ENCODE measurements at regions not wholly inside any gene's neighbourhood (a gene's known extent, or its start where the extent isn't known, plus 50 kb on each side); places are given as distances from the start of the nearest gene placed in this dataset.

GRCh38 chr1:70717656-70718055, 306.6 kb downstream of the CTH start:
- Mint-ChIP-seq H3K27ac (ENCODE audit: unreplicated experiment) (no peak overlapping the region), H3K9me3 (ENCODE audit: unreplicated experiment) (no peaks in the 10 kb centered on the region), H3K4me1 (ENCODE audit: low read depth, unreplicated experiment) (no peaks in the 10 kb centered on the region), H3K4me3 (ENCODE audit: unreplicated experiment) (no peak overlapping the region), H3K27me3 (ENCODE audit: unreplicated experiment) (no peaks in the 10 kb centered on the region), H3K36me3 (ENCODE audit: unreplicated experiment) (no peaks in the 10 kb centered on the region)
- DNase-seq: no peak
- TF ChIP-seq CTCF (IDR thresholded peaks at IDR 0.05; ENCODE audit: partially characterized antibody, unreplicated experiment): no peak

- no peak for TF ChIP-seq CTCF (IDR thresholded peaks at IDR 0.05; ENCODE audit: partially characterized antibody, unreplicated experiment)
- no peaks in the 10 kb centered on the region for H3K36me3 Mint-ChIP-seq (ENCODE audit: unreplicated experiment)
- H3K4me1 Mint-ChIP-seq (ENCODE audit: low read depth, unreplicated experiment): no peaks in the 10 kb centered on the region
- H3K27ac Mint-ChIP-seq (ENCODE audit: unreplicated experiment): no peak overlapping the region
- no peak for DNase-seq
- H3K27me3 Mint-ChIP-seq (ENCODE audit: unreplicated experiment): no peaks in the 10 kb centered on the region
- no peak overlapping the region for H3K4me3 Mint-ChIP-seq (ENCODE audit: unreplicated experiment)
- no peaks in the 10 kb centered on the region for H3K9me3 Mint-ChIP-seq (ENCODE audit: unreplicated experiment)
Observed at GRCh38 chr1:70718086-70718630, 307.1 kb downstream of the CTH start.

- H3K27me3 Mint-ChIP-seq (ENCODE audit: unreplicated experiment): no peaks in the 10 kb centered on the region
- H3K27ac Mint-ChIP-seq (ENCODE audit: unreplicated experiment): no peak overlapping the region
- H3K36me3 Mint-ChIP-seq (ENCODE audit: unreplicated experiment): no peaks in the 10 kb centered on the region
- no peaks in the 10 kb centered on the region for H3K4me1 Mint-ChIP-seq (ENCODE audit: low read depth, unreplicated experiment)
- TF ChIP-seq CTCF (IDR thresholded peaks at IDR 0.05; ENCODE audit: partially characterized antibody, unreplicated experiment): no peak
- H3K9me3 Mint-ChIP-seq (ENCODE audit: unreplicated experiment): no peaks in the 10 kb centered on the region
- no peak overlapping the region for H3K4me3 Mint-ChIP-seq (ENCODE audit: unreplicated experiment)
- DNase-seq: no peak
Observed at GRCh38 chr1:70719154-70719553, 308.1 kb downstream of the CTH start.

- no peaks in the 10 kb centered on the region for H3K27me3 Mint-ChIP-seq (ENCODE audit: unreplicated experiment)
Observed at GRCh38 chr1:70720109-70720508, 309.0 kb downstream of the CTH start.

GRCh38 chr1:70720521-70720920, 309.5 kb downstream of the CTH start:
- Mint-ChIP-seq H3K27me3 (ENCODE audit: unreplicated experiment) (no peaks in the 10 kb centered on the region), H3K4me3 (ENCODE audit: unreplicated experiment) (no peak overlapping the region), H3K4me1 (ENCODE audit: low read depth, unreplicated experiment) (no peaks in the 10 kb centered on the region), H3K9me3 (ENCODE audit: unreplicated experiment) (no peaks in the 10 kb centered on the region), H3K36me3 (ENCODE audit: unreplicated experiment) (no peaks in the 10 kb centered on the region), H3K27ac (ENCODE audit: unreplicated experiment) (no peak overlapping the region)
- TF ChIP-seq CTCF (IDR thresholded peaks at IDR 0.05; ENCODE audit: partially characterized antibody, unreplicated experiment): no peak
- no peak for DNase-seq

More at GRCh38 chr1:70720109-70720508, 309.0 kb downstream of the CTH start:
- Mint-ChIP-seq H3K4me1 (ENCODE audit: low read depth, unreplicated experiment) (no peaks in the 10 kb centered on the region), H3K4me3 (ENCODE audit: unreplicated experiment) (no peak overlapping the region), H3K27ac (ENCODE audit: unreplicated experiment) (no peak overlapping the region), H3K36me3 (ENCODE audit: unreplicated experiment) (no peaks in the 10 kb centered on the region), H3K9me3 (ENCODE audit: unreplicated experiment) (no peaks in the 10 kb centered on the region)
- no peak for TF ChIP-seq CTCF (IDR thresholded peaks at IDR 0.05; ENCODE audit: partially characterized antibody, unreplicated experiment)
- DNase-seq: no peak
